GM23248 (cell line): ENCODE measurements at regions not wholly inside any gene's neighbourhood (a gene's known extent, or its start where the extent isn't known, plus 50 kb on each side); places are given as distances from the start of the nearest gene placed in this dataset.

ENCODE experiments used
- DNase-seq: peaks from one replicate; pipeline ENCODE4 v3.0.0-alpha.2; 2015
- H2AFZ ChIP-seq: fragments of 200-600 bp; sonication (generic); 2 replicates; pipeline ENCODE4 v1.6.1; 2016; ENCODE audit warnings: antibody characterized with exemption
- H3F3A ChIP-seq: fragments of 200-600 bp; sonication (generic); 2 replicates; pipeline ENCODE4 v1.6.1; 2016; ENCODE audit warnings: mild to moderate bottlenecking, antibody characterized with exemption, mixed run types; ENCODE audit not compliant: insufficient read depth
- H3K27ac ChIP-seq: fragments of 200-600 bp; sonication (generic); 2 replicates; pipeline ENCODE4 v1.5.1; 2016; ENCODE audit warnings: mild to moderate bottlenecking
- H3K27me3 ChIP-seq: fragments of 200-600 bp; sonication (generic); replicated peaks from 2 replicates; pipeline ENCODE4 v1.6.1; 2016; ENCODE audit warnings: mild to moderate bottlenecking; ENCODE audit not compliant: insufficient read depth
- H3K36me3 ChIP-seq: fragments of 200-600 bp; sonication (generic); 2 replicates; pipeline ENCODE4 v1.6.1; 2016; ENCODE audit warnings: low read depth, mild to moderate bottlenecking
- H3K4me1 ChIP-seq: fragments of 200-600 bp; sonication (generic); 2 replicates; pipeline ENCODE4 v1.6.1; 2016; ENCODE audit warnings: mild to moderate bottlenecking; ENCODE audit not compliant: insufficient read depth
- H3K4me2 ChIP-seq: fragments of 200-600 bp; sonication (generic); one replicate; pipeline ENCODE4 v1.6.1; 2016; ENCODE audit warnings: mild to moderate bottlenecking; ENCODE audit not compliant: unreplicated experiment
- H3K4me3 ChIP-seq: fragments of 200-600 bp; sonication (generic); 2 replicates; pipeline ENCODE4 v1.5.1; 2016; ENCODE audit warnings: mild to moderate bottlenecking
- H3K79me2 ChIP-seq: fragments of 200-600 bp; sonication (generic); 2 replicates; pipeline ENCODE4 v1.6.1; 2016; ENCODE audit warnings: mild to moderate bottlenecking; ENCODE audit not compliant: insufficient read depth
- H3K9ac ChIP-seq: fragments of 200-600 bp; sonication (generic); 2 replicates; pipeline ENCODE4 v1.6.1; 2016; ENCODE audit warnings: mild to moderate bottlenecking
- H3K9me2 ChIP-seq: fragments of 200-600 bp; sonication (generic); 2 replicates; pipeline ENCODE4 v1.6.1; 2016; ENCODE audit warnings: mixed run types, mild to moderate bottlenecking, moderate library complexity; ENCODE audit not compliant: insufficient read depth
- H3K9me3 ChIP-seq: fragments of 200-600 bp; sonication (generic); one replicate; pipeline ENCODE4 v1.6.1; 2017; ENCODE audit warnings: low read depth
- H4K20me1 ChIP-seq: fragments of 200-600 bp; sonication (generic); 2 replicates; pipeline ENCODE4 v1.6.0; 2016; ENCODE audit not compliant: insufficient read depth
- EZH2 ChIP-seq: fragments of 200-600 bp; sonication (generic); IDR thresholded peaks from 2 replicates; pipeline ENCODE4 v1.6.1; 2018; ENCODE audit warnings: antibody characterized with exemption, mild to moderate bottlenecking; ENCODE audit not compliant: insufficient read depth, poor library complexity, severe bottlenecking
- EZH2phosphoT487 ChIP-seq: fragments of 200-600 bp; sonication (generic); IDR thresholded peaks from 2 replicates; pipeline ENCODE4 v1.6.1; 2018; ENCODE audit warnings: antibody characterized with exemption, moderate library complexity, mild to moderate bottlenecking, low read depth; ENCODE audit not compliant: insufficient read depth
- WGBS, 2 experiments: methylation state at CpG; one replicate each; pipeline ENCODE4 v1.1.6; 2015 to 2017; ENCODE audit warnings: low lambda C conversion rate in 2 of 2, low coverage in 1 of 2; ENCODE audit errors: missing lambda C conversion rate in 2 of 2; 5-methylcytosine and 5-hydroxymethylcytosine counted together
- in situ Hi-C: fragments of 300-500 bp; cut with MboI; formaldehyde crosslinking; loops from 2 replicates; pipeline ENCODE4 v1.15.0; 2020

DNA sequence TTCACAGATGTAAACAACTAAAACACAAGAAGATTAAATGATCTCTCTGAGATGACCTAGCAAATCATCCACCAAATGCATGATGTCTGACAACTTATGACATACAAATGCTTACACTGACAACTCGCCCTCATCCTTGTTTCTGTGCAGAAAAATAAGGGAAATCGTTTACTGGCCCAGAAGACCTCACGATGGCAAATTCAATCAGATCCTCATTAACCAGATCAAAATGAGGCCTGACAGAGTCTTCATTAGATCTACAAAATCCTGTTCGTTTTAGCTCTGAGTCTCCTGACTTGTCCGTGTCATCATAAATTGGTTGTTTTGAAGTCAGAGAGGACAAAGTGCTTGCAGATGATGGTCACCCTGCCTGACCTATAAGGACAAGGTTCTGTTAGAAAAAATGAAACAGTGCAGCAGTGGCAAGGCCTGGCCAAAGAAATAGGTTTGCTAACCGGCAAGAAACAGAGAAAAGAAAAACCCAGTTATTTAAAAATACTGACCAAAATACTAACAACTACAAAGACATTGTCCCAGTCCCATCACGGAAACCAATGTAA, 109.5 kb downstream of the BTG1 start:
- Histone ChIP-seq H4K20me1 (no peaks in the 10 kb centered on the region), H3K79me2 (no peaks in the 10 kb centered on the region), H3K9ac (no peak overlapping the region), H3K9me3 (no peaks in the 10 kb centered on the region), H3K36me3 (no peaks in the 10 kb centered on the region), H3K27ac (no peak overlapping the region), H3K9me2 (no peaks in the 10 kb centered on the region), H3K27me3 (no peaks in the 10 kb centered on the region), H3K4me1 (peaks cover 12% of the 10 kb centered on the region), H3K4me3 (no peak overlapping the region), H3F3A (no peaks in the 10 kb centered on the region), H2AFZ (no peak overlapping the region), H3K4me2 (no peak overlapping the region)
- TF ChIP-seq EZH2: no peak
- TF ChIP-seq EZH2phosphoT487: no peak
- WGBS, 2 experiments: 94 to 96% methylated on average over 7 of the region's 7 CpGs
- in situ Hi-C loops: no loop called here
- DNase-seq: no peak

DNA sequence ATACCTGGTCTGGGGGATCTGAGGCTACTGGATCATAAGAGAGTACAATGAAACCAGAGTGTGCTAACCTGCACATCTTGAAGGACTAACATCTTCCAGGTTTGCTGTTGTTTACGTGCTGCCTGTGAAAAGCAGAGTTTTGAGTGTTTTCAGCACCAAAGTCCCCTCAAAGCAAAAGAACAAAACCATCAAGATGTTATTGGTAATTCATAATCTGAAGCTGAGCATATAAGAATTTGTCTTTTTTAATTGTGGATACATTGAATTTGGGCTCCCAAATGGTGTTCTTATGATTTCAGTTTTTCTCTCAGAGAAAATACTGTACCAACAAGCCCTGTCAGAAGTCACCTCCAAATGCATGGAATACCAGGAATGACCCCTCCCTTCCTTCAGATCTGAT, 110.2 kb downstream of the BTG1 start:
- no peaks in the 10 kb centered on the region for H4K20me1 ChIP-seq
- no peaks in the 10 kb centered on the region for H3K9me2 ChIP-seq
- peak overlapping the region; percentile 17; the same call in 1 of the 2 replicates for H3K9ac ChIP-seq
- no peak for DNase-seq
- TF ChIP-seq EZH2: no peak
- TF ChIP-seq EZH2phosphoT487: no peak
- no peaks in the 10 kb centered on the region for H3K79me2 ChIP-seq
- H3K4me1 ChIP-seq: peaks cover 12% of the 10 kb centered on the region
- 97 to 100% methylated on average over 1 of the region's 1 CpG for WGBS, 2 experiments
- H3K27ac ChIP-seq: no peak overlapping the region
- H3K4me2 ChIP-seq: peak overlapping the region; percentile 75
- no peaks in the 10 kb centered on the region for H3F3A ChIP-seq
- H3K4me3 ChIP-seq: peak overlapping the region; percentile 61
- H3K27me3 ChIP-seq: no peaks in the 10 kb centered on the region
- H3K9me3 ChIP-seq: no peaks in the 10 kb centered on the region
- in situ Hi-C loops: no loop called here
- peak overlapping the region; percentile 81 for H2AFZ ChIP-seq
- no peaks in the 10 kb centered on the region for H3K36me3 ChIP-seq

DNA sequence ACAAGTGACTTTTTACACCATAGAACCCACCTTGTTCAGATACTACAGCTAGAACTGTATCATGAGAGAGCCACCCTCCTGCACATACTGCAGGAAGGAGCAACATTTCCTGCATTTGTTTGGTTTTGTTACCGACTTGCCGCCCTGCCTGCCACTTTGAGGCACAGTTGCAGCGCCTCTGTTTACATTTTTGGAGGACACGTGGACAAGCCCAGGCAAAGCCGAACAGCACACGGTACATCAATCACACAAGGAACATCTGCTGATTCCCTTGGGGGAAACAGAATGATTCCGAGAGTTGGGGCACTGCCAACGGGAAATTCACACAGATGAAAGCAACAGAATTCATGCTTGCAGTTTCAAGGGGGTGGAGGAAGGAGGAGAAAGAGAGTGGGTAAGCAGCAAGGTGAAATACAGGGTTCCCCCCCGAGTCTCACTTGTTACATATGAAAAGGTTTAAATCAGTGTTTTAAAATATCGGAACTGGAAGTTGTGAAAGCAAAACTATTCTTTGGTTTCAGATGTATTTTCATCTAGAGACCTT, 110.7 kb downstream of the BTG1 start:
- Histone ChIP-seq H3K4me3 (peak overlapping the region; percentile 61), H3K9ac (peak overlapping the region; percentile 17), H3K9me3 (no peaks in the 10 kb centered on the region), H3K79me2 (no peaks in the 10 kb centered on the region), H3K9me2 (no peaks in the 10 kb centered on the region), H4K20me1 (no peaks in the 10 kb centered on the region), H3K36me3 (no peaks in the 10 kb centered on the region), H3K4me1 (peaks cover 12% of the 10 kb centered on the region), H3F3A (no peaks in the 10 kb centered on the region), H3K27me3 (no peaks in the 10 kb centered on the region), H3K27ac (no peak overlapping the region), H2AFZ (peak overlapping the region; percentile 81), H3K4me2 (peak overlapping the region; percentile 75)
- in situ Hi-C loops: no loop called here
- no peak for TF ChIP-seq EZH2phosphoT487
- TF ChIP-seq EZH2: no peak
- peak; percentile 58 for DNase-seq
- 10 to 19% methylated on average over 10 of the region's 10 CpGs for WGBS, 2 experiments

GRCh38 chr12:92034083-92034482, 111.6 kb downstream of the BTG1 start:
- no peaks in the 10 kb centered on the region for H3K79me2 ChIP-seq
- no peaks in the 10 kb centered on the region for H3K9me2 ChIP-seq
- no peaks in the 10 kb centered on the region for H3F3A ChIP-seq
- no peaks in the 10 kb centered on the region for H3K36me3 ChIP-seq
- no peak overlapping the region for H3K4me3 ChIP-seq
- H3K27me3 ChIP-seq: no peaks in the 10 kb centered on the region
- H3K9ac ChIP-seq: no peak overlapping the region
- no peak for TF ChIP-seq EZH2
- no peak for TF ChIP-seq EZH2phosphoT487
- no peak overlapping the region for H3K4me2 ChIP-seq
- in situ Hi-C loops: no loop called here
- H3K9me3 ChIP-seq: no peaks in the 10 kb centered on the region
- no peak overlapping the region for H2AFZ ChIP-seq
- peaks cover 12% of the 10 kb centered on the region for H3K4me1 ChIP-seq
- WGBS, 2 experiments: 77 to 86% methylated on average over 2 of the region's 2 CpGs
- no peak for DNase-seq
- H3K27ac ChIP-seq: no peak overlapping the region
- H4K20me1 ChIP-seq: no peaks in the 10 kb centered on the region
